A673 (cell line): ENCODE measurements at regions not wholly inside any gene's neighbourhood (a gene's known extent, or its start where the extent isn't known, plus 50 kb on each side); places are given as distances from the start of the nearest gene placed in this dataset.

Source experiments
- BruUV-seq: library from RNA; stranded (reverse); fragments of 400-500 nt; replicated peaks from 2 replicates; lab custom pipeline; 2021; lab: Mats Ljungman, UMichigan
- CTCF ChIA-PET: fragments of 300-600 bp; sonication (Branson Sonifier 250); formaldehyde crosslinking; loops from one replicate; lab custom pipeline; 2022; ENCODE audit warnings: antibody characterized with exemption; lab: Charles Lee
- POLR2A ChIA-PET: fragments of 300-600 bp; sonication (Branson Sonifier 250); formaldehyde crosslinking; loops from one replicate; lab custom pipeline; 2022; ENCODE audit warnings: antibody characterized with exemption; ENCODE audit not compliant: low non-redundant PET; lab: Charles Lee
- DNase-seq: peaks from one replicate; pipeline ENCODE4 v3.0.0-alpha.2; 2015; ENCODE audit warnings: low spot score
- H3K27ac ChIP-seq: fragments of 200-600 bp; sonication (generic); 2 replicates; pipeline ENCODE4 v1.5.1; 2016; ENCODE audit warnings: mixed run types, low read depth, mild to moderate bottlenecking, mixed read lengths, antibody characterized with exemption, low read length; ENCODE audit not compliant: poor library complexity, severe bottlenecking
- H3K27me3 ChIP-seq: fragments of 200-600 bp; sonication (generic); replicated peaks from 2 replicates; pipeline ENCODE4 v1.6.1; 2017; ENCODE audit warnings: mixed run types, low read depth, mild to moderate bottlenecking, mixed read lengths, antibody characterized with exemption, low read length; ENCODE audit not compliant: insufficient read depth, poor library complexity
- H3K36me3 ChIP-seq: fragments of 200-600 bp; sonication (generic); 2 replicates; pipeline ENCODE4 v1.6.1; 2016; ENCODE audit warnings: mixed run types, mild to moderate bottlenecking, mixed read lengths, antibody characterized with exemption, low read length; ENCODE audit not compliant: insufficient read depth, poor library complexity, severe bottlenecking
- H3K4me1 ChIP-seq: fragments of 200-600 bp; sonication (generic); 2 replicates; pipeline ENCODE4 v1.6.1; 2017; ENCODE audit warnings: mixed run types, mild to moderate bottlenecking, mixed read lengths, antibody characterized with exemption, low read length; ENCODE audit not compliant: insufficient read depth, poor library complexity, severe bottlenecking
- H3K4me3 ChIP-seq: fragments of 200-600 bp; sonication (generic); 2 replicates; pipeline ENCODE4 v1.5.1; 2016; ENCODE audit warnings: low read depth, mixed run types, mild to moderate bottlenecking, mixed read lengths, low read length; ENCODE audit not compliant: poor library complexity, severe bottlenecking
- H3K9me3 ChIP-seq: fragments of 200-600 bp; sonication (generic); 2 replicates; pipeline ENCODE4 v1.6.1; 2016; ENCODE audit warnings: mixed run types, low read depth, mild to moderate bottlenecking, mixed read lengths, antibody characterized with exemption, low read length; ENCODE audit not compliant: poor library complexity, severe bottlenecking
- EZH2 ChIP-seq: fragments of 200-600 bp; sonication (generic); IDR thresholded peaks from 2 replicates; pipeline ENCODE4 v1.6.1; 2017; ENCODE audit warnings: borderline replicate concordance, low read depth, mild to moderate bottlenecking, mixed read lengths, antibody characterized with exemption, low read length; ENCODE audit not compliant: poor library complexity, severe bottlenecking
- intact Hi-C: fragments of 100-400 bp; cut with micrococcal nuclease; formaldehyde crosslinking; loops from one replicate; pipeline ENCODE4 v1.10.0; 2022; ENCODE audit not compliant: unreplicated experiment
- TF ChIP-seq, protein P1 (sequence below): fragments of 300-800, 200-600 bp; sonication (generic); conservative IDR thresholded peaks from 2 replicates; pipeline ENCODE4 v1.5.1; 2017; ENCODE audit warnings: low read depth, mild to moderate bottlenecking, antibody characterized with exemption, low read length, moderate library complexity, mixed read lengths

DNA sequence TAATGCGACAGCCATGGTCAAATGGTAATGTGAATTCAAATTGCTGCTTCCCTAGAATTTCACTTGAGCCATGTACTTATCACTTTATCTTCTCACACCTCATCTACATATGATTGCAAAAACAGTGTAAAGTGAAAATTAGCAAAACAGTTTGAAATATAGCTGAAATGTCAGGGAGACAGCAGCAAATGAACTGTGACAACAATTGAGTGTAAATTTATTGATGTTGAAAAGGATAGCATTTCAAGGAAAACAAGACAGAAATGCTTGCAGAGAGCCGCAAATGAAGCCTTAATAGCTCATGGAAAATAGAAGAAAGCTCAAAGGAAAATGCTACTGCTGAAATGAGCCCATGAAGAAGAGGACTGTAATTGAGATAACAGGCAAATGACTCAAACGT, 516.2 kb upstream of the POT1 start:
- ChIA-PET CTCF (no interaction called here), POLR2A (no interaction called here)
- intact Hi-C loops, result no loop called here

DNA sequence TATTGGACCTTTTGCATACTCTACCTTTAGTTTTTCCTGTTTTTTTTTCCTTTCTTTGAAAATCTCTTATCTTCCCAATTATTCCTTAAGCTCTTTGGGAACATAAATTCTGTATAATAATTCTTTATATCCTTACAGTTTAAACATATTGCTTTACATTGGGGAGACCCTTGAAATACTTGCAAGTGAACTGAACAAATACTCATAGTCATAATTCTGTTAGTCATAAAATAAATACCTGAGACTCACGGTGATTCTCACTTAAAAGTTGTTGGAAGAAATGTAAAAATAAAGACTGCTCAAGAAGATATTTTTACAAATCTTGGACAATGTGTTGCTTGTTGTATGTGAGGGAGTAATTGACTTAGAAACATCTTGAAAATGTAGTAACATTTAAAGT, 515.2 kb upstream of the POT1 start:
- Histone ChIP-seq H3K27me3 (no peaks in the 10 kb centered on the region), H3K36me3 (no peaks in the 10 kb centered on the region), H3K27ac (no peak overlapping the region), H3K9me3 (no peaks in the 10 kb centered on the region), H3K4me3 (no peak overlapping the region), H3K4me1 (no peaks in the 10 kb centered on the region)
- BruUV-seq, result no TSS peak
- intact Hi-C loops, result no loop called here
- ChIA-PET CTCF (no interaction called here), POLR2A (no interaction called here)
- TF ChIP-seq, protein P1, sequence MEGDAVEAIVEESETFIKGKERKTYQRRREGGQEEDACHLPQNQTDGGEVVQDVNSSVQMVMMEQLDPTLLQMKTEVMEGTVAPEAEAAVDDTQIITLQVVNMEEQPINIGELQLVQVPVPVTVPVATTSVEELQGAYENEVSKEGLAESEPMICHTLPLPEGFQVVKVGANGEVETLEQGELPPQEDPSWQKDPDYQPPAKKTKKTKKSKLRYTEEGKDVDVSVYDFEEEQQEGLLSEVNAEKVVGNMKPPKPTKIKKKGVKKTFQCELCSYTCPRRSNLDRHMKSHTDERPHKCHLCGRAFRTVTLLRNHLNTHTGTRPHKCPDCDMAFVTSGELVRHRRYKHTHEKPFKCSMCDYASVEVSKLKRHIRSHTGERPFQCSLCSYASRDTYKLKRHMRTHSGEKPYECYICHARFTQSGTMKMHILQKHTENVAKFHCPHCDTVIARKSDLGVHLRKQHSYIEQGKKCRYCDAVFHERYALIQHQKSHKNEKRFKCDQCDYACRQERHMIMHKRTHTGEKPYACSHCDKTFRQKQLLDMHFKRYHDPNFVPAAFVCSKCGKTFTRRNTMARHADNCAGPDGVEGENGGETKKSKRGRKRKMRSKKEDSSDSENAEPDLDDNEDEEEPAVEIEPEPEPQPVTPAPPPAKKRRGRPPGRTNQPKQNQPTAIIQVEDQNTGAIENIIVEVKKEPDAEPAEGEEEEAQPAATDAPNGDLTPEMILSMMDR, result no peak
- TF ChIP-seq EZH2, result no peak
- DNase-seq, result no peak

More for the DNA sequence above, 516.2 kb upstream of the POT1 start:
- no peaks in the 10 kb centered on the region for H3K4me1 ChIP-seq
- BruUV-seq, result no TSS peak
- H3K27ac ChIP-seq, result no peak overlapping the region
- no peak for DNase-seq
- H3K9me3 ChIP-seq, result no peaks in the 10 kb centered on the region
- no peaks in the 10 kb centered on the region for H3K36me3 ChIP-seq
- H3K27me3 ChIP-seq, result no peaks in the 10 kb centered on the region
- no peak overlapping the region for H3K4me3 ChIP-seq
- no peak for TF ChIP-seq EZH2
- TF ChIP-seq, protein P1, result no peak

DNA sequence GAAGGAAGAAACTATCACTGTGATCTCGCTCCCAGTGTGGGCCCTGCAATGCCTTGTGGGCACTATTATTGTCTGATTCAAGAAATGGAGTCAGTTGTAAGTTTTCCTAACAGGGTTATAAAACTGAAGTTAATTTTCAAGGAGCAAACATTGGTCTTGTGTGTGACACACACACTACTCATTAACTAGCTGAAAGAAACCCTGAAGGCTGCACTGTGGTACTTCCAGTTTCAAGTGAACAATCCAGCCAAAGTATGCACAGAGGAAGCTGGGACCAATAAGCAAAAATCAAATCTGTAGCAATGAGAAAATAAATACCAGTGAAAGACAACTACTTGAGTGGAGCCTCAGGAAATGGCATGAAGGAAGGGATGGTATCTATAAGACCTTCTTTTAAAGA, 506.6 kb upstream of the POT1 start:
- BruUV-seq, result no TSS peak
- no peak for DNase-seq
- H3K9me3 ChIP-seq, result no peaks in the 10 kb centered on the region
- H3K36me3 ChIP-seq, result no peaks in the 10 kb centered on the region
- CTCF ChIA-PET, result no interaction called here
- no peak overlapping the region for H3K4me3 ChIP-seq
- intact Hi-C loops, result no loop called here
- H3K27ac ChIP-seq, result no peak overlapping the region
- no peaks in the 10 kb centered on the region for H3K27me3 ChIP-seq
- TF ChIP-seq, protein P1, result no peak
- no peak for TF ChIP-seq EZH2
- POLR2A ChIA-PET, result no interaction called here
- no peaks in the 10 kb centered on the region for H3K4me1 ChIP-seq
